DND-41 (cell line): ENCODE measurements at regions not wholly inside any gene's neighbourhood (a gene's known extent, or its start where the extent isn't known, plus 50 kb on each side); places are given as distances from the start of the nearest gene placed in this dataset.

Experiments used
- ATAC-seq: fragments of 200-7000 bp; cut with Tn5 transposase; 3 replicates; pipeline ENCODE4 v1.9.1; 2021; ENCODE audit warnings: low read depth; ENCODE audit not compliant: insufficient read depth
- DNase-seq: peaks from one replicate; pipeline ENCODE4 v3.0.0-alpha.2; 2020
- H2AFZ ChIP-seq: 2 replicates; pipeline ENCODE4 v1.6.0; 2012; ENCODE audit warnings: low read depth, low read length
- H3K27ac ChIP-seq: 2 replicates; pipeline ENCODE4 v1.5.1; 2012; ENCODE audit warnings: low read length, inconsistent platforms
- H3K27me3 ChIP-seq: fragments of 200-600 bp; sonication (generic); 2 replicates; pipeline ENCODE4 v1.6.0; 2012; ENCODE audit warnings: low read length, mild to moderate bottlenecking, inconsistent platforms; ENCODE audit not compliant: insufficient read depth, poor library complexity
- H3K36me3 ChIP-seq: 2 replicates; pipeline ENCODE4 v1.5.1; 2012; ENCODE audit warnings: low read length, inconsistent platforms; ENCODE audit not compliant: insufficient read depth
- H3K4me1 ChIP-seq: 2 replicates; pipeline ENCODE4 v1.5.1; 2012; ENCODE audit warnings: mild to moderate bottlenecking, low read length; ENCODE audit not compliant: insufficient read depth
- H3K4me2 ChIP-seq: 2 replicates; pipeline ENCODE4 v1.6.0; 2012; ENCODE audit warnings: mild to moderate bottlenecking, moderate library complexity, low read length, inconsistent platforms; ENCODE audit not compliant: insufficient read depth
- H3K4me3 ChIP-seq, 2 experiments: fragments of 200-600 bp in 1 of 2; shearing (Covaris generic) in 1 of 2; 2 replicates each; pipeline ENCODE4 v1.5.1; 2012 to 2016; ENCODE audit warnings: inconsistent platforms in 2 of 2, low read length in 2 of 2, mild to moderate bottlenecking in 2 of 2, low read depth in 1 of 2, moderate library complexity in 1 of 2
- H3K79me2 ChIP-seq: 2 replicates; pipeline ENCODE4 v1.6.0; 2012; ENCODE audit warnings: low read length, inconsistent platforms; ENCODE audit not compliant: insufficient read depth
- H3K9ac ChIP-seq: 2 replicates; pipeline ENCODE4 v1.6.0; 2012; ENCODE audit warnings: low read depth, mild to moderate bottlenecking, inconsistent platforms, low read length, moderate library complexity
- H3K9me3 ChIP-seq: 2 replicates; pipeline ENCODE4 v1.5.1; 2012; ENCODE audit warnings: low read length, moderate library complexity, mild to moderate bottlenecking, inconsistent platforms; ENCODE audit not compliant: insufficient read depth, severe bottlenecking
- H4K20me1 ChIP-seq: 2 replicates; pipeline ENCODE4 v1.6.0; 2012; ENCODE audit warnings: low read length; ENCODE audit not compliant: insufficient read depth
- CTCF ChIP-seq: IDR thresholded peaks from 2 replicates; pipeline ENCODE4 v1.5.1; 2012; ENCODE audit warnings: borderline replicate concordance, low read length, moderate library complexity, mild to moderate bottlenecking; ENCODE audit not compliant: poor library complexity, severe bottlenecking; ENCODE audit errors: extremely low read depth
- EZH2 ChIP-seq: IDR thresholded peaks from 3 replicates; pipeline ENCODE4 v1.6.1; 2012; ENCODE audit warnings: borderline replicate concordance, low read depth, mild to moderate bottlenecking, moderate library complexity, low read length, inconsistent platforms; ENCODE audit not compliant: severe bottlenecking

DNA sequence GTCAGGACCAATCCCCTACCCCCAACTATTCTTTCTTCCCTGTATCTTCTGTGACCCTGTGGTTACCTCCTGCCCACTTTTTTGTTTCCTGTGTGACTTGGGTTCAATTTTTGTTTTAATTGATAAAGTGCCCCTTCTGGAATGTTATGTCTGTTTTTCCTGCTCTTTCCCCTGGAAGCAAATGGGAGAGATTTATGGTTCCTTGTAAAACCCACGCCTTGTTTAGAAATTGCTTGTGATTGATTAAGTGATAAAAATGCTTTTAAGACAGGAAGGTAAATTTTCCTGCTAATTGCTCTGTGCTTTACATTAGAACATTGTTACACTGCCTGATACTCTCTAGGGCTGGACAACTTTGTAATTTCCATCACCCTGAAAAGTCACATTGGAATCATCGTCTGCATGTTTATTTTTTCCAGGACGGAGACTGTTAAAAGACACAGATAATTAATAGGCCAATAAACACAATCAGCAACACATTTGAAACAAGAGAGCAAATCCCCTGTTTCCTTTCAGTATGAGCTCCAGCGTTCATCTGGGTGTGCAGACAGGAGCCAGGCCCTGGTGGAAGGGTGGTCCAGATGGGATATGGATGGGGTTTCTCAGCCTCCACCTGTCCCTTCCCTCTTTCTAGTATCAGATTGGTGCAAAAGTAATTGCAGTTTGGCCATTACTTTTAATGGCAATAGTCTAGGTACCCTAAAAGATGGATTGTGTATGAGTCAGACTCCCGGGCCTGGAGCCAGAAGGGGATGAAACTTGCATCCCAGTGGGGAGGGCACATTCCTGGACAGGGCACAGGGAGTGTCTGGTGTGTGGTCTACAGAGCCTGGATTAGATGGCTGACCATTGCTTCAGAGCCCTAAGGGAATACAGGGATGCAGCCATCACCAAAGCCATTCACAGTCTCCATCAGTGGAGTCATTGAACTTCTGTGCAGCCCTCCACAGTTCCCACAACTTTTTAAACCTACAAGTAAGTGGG is 58.1 kb upstream of the AGBL1 start:
- DNase-seq (no peak), ATAC-seq (no peak)
- TF ChIP-seq CTCF (no peak), EZH2 (no peak)
- no peak overlapping the region for H2AFZ ChIP-seq
- no peak overlapping the region for H3K27ac ChIP-seq
- no peaks in the 10 kb centered on the region for H3K9me3 ChIP-seq
- no peak overlapping the region for H3K9ac ChIP-seq
- no peaks in the 10 kb centered on the region for H3K79me2 ChIP-seq
- no peak overlapping the region for H3K4me3 ChIP-seq
- H3K36me3 ChIP-seq, result no peaks in the 10 kb centered on the region
- H3K27me3 ChIP-seq, result no peaks in the 10 kb centered on the region
- H3K4me2 ChIP-seq, result no peak overlapping the region
- H4K20me1 ChIP-seq, result no peaks in the 10 kb centered on the region
- H3K4me1 ChIP-seq, result no peaks in the 10 kb centered on the region

DNA sequence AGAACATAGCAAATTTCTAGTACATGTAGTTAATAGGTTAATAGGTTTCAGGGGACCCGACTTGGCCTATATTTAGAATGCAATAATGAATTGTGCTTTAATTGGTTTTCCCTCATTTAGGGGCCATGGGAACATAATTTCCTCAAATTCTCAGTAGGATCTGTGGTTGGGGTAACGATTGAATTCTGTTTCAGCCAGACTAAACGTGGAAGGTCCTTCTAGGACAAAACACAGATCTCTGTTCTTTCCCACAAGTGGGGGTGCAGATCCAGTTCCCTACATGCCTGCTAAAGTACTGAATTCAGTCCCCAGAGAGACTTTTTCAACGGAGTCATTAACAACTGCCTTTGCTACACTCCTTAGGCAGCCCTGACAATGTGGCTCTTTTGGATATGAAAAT is 50.7 kb upstream of the AGBL1 start:
- Histone ChIP-seq H3K36me3 (no peaks in the 10 kb centered on the region), H3K79me2 (no peaks in the 10 kb centered on the region), H3K9ac (no peak overlapping the region), H3K9me3 (no peaks in the 10 kb centered on the region), H3K4me3 (no peak overlapping the region), H4K20me1 (no peaks in the 10 kb centered on the region), H2AFZ (no peak overlapping the region), H3K4me1 (no peaks in the 10 kb centered on the region), H3K27me3 (no peaks in the 10 kb centered on the region), H3K27ac (no peak overlapping the region), H3K4me2 (no peak overlapping the region)
- ATAC-seq (no peak), DNase-seq (no peak)
- TF ChIP-seq CTCF (no peak), EZH2 (no peak)
